NCI-H748 (cell line): ENCODE measurements at regions not wholly inside any gene's neighbourhood (a gene's known extent, or its start where the extent isn't known, plus 50 kb on each side); places are given as distances from the start of the nearest gene placed in this dataset.
"Not testable (repeated sequence)": the region's sequence is repeated elsewhere in the genome, so short reads cannot be mapped to it uniquely, and the experiment has no call there.

Source experiments
- DNase-seq: peaks from one replicate; lab custom pipeline; 2025; ENCODE audit not compliant: unreplicated experiment; lab: John Stamatoyannopoulos, UW

DNA sequence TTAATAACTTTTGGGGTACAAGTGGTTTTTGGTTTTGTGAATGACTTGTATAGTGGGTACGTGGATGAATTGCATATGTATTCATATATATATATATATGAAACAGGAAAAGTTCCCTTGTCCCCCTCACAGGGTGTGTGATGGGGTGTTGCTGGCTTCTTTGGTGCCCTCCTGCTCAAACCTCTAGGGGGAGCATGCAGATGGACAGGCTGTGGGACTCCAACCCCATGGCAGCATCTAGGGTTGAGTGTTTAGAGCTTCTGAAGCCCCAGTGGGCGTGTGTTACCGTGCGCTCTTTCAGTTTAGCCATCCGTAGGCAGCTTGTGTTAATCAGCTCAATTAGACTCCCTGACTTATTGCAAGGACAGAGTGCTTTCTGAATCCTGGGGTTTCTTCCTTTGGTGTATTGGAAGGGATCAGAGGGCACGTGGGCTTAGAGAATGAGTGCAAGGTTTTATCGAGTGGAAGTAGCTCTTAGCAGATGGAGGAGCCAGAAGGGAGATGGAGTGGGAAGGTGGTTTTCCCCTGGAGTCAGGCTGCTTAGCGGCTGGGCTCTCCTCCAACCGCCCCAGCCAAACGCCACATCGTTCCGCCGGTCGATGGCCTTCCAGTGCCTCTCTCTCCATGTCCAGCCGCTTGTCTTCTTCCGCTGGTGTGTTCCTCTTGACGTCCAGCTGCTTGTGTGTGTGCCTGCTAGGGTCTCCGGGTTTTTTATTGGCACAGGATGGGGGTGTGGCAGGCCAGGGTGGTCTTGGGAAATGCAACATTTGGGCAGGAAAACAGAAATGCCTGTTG is 674.4 kb upstream of the LCORL start:
- no peak for DNase-seq

DNA sequence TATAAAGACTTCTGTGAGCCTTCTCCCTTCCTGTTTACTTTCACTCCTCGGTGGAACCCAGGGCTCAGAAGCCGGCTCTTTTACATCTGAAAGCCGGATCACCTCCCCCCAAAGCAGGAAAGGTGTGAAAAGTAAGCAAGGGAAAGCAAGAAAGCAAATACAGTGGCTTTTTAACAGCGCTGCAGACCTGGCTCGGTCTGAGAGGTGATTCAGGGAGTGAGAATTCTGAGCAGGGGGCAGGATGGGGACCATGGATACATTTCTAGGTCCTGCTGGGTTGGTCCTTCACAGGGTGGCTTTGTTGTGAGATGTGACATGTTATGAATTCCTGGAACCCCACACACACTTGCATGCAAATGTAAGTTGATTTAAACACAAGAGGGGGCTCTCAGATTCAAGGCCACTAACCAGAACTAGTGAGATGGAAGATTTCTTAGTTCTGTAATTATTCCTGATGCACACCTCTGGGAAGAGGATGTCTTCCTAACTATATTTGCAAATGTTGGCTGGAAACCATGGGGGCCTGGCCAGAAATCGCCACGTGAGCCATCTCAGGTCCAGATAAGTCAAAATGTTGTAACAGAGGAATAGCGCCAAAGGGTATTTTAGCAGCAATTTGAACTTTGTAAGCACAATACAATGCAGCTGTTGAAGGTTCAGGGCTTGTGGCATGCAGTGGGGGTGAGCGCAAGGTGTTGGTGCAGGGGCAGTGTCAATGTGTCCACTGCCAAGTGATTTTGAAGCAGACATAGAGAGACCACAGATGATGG is 670.1 kb upstream of the LCORL start:
- DNase-seq = no peak

DNA sequence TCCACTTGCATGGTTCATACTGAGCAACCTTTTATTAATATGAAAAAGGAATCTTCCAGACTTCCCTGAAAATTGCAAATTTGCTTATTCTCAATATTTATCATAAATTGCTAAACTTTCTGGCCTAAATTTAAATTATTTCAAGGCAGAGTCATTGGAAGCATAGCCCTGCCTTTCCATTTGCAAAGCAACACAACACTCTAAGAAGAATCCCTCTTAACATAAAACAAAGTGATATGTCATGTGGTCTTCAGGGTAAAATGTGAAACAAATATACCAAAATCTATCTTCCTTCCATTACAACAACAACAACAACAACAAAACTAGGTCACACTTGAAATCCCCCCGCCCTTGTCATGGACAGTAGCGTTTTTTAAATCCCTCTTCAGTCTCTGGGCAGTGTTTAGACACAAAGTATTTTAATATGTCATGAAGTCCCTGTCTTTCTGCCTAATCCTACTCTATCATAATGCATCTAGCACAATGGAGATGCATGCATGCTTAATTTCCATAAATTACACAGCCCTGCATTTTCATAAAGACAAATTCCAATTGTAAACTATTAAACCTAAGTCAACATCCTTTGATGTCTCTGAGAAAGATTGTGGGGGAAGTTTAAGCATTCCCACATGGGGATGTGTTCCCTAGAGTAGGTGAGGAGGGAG is 668.9 kb upstream of the LCORL start:
- no peak for DNase-seq

DNA sequence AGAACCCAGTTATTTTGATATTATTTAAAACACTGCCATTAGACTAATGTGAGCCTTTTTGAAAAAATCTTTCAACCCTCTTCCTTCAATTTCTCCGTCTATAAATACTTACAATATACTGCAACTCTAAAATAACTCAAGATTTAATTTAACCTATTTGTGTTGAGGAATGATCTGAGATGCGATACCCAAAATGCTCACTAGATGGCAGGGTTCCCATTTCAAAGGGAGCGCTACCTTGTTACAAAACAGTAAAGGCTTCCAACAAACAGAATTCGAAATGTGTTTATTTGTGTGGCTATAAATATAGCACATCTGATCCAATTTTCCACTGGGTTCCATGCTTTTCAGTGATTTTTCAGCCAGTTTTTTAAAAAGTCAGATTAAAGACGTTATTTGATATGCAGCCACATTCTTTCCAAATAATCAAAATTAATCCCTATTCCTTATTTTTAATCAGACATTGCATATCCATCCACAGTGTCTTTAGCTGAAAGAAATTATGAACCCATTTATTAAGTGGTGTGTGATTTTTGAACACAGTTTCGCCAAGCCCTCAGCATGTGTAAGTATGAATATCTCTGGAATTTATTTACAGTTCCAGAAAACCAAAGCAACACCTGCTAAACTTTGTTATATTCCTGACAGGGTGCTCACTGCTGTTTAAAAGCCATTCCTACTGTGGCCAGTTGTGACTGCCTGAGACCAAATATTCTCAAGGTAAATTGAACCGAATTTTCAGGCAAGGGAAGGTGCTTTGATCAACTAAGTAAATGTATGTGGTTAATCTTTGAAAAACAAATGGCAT is 668.0 kb upstream of the LCORL start:
- peak; percentile 42 for DNase-seq

DNA sequence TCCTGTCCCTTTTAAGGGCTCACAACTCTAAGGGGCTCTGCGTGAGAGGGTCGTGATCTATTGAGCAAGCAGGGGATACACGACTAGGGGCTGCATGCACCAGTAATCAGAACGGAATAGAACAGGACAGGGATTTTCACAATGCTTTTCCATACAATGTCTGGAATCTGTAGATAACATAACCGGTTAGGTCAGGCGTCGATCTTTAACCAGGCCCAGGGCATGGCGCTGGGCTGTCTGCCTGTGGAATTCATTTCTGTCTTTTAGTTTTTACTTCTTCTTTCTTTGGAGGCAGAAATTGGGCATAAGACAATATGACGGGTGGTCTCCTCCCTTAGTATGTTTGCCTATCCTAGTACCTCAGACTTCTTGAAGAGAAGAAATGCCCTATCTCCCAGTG is 666.8 kb upstream of the LCORL start:
- not testable (repeated sequence) for DNase-seq

DNA sequence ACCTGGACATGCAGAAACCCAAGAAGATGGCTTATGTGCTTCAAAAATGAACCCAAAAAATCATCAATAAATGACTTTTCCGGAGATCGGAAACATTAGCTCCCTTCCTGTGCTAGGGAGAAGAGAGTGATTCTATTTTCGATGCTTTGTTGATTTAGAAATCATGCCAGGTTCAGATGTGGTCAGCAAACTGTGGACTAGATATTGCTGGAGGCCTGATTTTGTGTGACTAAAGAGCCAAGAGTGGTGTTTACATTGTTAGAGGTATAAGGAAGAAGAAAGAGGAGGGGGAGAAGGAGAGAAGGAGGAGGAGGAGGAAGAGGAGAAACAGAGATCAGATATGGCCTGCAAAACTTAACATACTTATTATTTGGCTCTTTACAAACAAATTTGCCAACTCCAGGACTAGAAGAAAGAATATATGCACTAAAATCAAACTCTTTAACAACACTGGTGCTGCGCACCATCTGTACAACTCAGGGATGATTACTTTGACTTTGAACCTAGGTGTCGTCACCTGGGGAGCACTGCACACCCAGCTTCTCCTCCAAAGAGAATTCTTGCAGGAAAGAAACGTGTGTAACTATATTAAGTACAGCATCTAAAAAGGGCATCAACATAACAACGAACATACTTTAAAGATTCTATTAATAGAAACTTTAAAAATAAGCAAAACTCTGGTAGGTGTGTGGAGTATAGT is 664.9 kb upstream of the LCORL start:
- no peak for DNase-seq

DNA sequence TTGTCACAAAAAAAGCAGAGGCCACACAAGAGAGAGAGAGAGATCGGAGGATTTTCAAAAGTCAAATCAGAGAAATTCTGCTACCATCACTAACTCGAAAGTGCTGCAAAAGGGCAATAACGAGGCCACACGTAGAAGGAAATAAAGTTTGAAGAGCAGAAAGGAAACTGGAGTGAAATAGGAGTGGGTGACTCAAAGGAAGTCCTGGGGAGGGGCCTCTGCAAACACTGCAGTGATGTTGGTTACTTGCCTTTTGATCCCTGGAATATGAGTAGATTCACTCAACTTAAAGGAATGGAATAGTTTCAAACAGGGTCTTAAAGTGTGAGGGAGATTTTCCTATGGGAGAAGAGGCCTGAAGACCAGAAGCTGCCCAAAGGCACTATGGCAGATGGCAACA is 663.4 kb upstream of the LCORL start:
- no peak for DNase-seq

DNA sequence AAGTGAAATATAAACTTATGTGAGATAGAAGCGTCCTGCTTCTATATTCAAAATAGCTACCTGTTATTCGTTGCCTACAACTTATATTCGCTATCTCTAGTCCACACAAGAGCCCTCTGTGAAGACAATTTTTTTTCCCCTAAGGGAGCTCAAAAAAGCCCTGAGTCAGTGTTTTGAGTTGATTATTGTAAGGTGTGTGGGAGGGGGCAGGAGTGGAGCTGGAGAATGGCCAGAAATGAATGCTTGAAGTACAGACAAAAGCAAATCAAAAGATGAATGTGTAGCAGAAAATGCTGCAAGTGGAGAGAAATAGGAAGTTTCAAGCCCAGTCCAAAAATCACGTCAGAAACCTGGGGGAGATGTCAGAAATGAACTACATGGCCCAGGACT is 655.0 kb upstream of the LCORL start:
- DNase-seq = no peak

DNA sequence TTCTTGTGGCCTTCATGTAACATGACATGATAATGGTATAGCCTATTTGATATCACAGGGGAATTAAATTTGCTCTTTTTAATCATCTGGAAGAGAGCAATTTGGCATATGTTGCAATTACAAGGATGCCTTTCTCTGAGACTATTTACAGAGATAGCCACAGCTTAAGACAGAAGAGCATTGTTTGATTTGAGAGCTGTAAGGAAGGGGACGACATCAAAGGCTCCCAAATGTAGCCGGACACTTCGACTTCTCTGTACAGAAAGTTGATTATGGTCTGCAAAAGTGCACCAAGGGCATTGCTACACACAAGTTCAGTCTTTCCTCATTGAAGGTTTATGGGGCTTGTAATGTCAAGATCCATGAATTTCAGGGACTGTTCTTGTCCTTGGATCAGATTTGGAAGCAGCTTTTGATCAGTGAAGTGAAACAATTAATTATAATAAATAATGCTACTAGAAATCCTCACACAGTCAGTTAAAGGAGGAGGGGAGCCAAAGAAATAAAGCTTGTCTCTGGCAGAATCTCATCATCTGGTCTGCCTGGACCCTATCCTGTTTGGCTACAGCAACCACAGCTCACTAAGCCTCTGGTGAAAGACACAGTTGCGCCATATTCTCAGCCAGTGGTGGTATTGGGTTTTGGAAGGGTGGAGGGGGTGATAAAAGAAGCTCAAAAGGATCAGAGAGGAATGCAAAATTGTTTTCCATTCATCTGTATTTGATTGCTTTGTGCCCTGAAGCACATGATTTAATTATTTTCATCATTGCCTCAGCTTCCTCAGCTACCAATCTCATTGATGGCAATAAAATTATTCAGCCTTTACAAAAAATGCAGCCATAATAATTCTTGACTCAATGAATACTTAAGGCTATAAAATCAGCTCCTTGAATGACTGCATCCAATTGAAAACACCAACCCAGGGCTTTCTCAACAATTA is 654.3 kb upstream of the LCORL start:
- DNase-seq = no peak

DNA sequence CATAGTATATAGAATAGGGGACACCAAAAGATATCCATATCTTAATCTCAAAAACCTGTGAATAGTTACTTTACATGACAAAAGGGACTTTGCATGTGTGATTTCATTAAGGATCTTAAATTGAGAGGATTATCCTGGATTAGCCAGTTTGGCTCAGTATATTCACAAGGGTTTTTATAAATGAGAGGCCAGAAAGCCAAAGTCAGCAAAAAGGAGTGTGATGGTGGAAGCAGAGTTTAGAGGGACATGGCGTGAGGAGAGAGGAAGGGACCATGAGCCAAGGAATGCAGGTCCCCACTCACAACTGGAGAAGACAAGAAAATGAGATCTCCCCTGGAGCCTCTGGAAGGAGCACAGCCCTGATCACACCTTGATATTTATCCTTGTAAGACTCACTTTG is 648.5 kb upstream of the LCORL start:
- DNase-seq = no peak

DNA sequence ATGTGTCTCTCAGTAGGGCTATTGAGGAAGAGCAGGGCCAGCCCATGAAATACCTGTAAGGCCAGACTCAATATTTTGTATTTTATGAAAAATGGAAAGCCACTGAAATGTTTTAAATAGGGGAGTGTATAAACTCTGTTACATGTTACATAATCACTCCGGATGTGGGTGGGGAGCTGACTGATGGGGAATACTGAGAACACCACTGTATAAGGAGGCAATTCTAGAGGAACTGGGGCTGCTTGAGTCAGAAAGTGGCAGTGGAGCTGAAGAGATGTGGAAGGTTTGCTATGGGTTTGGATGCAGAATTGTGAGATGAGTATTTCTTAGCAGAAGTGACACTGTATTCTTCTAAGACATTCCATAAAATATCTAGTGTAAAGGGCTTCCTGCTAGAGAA is 647.8 kb upstream of the LCORL start:
- DNase-seq = no peak

DNA sequence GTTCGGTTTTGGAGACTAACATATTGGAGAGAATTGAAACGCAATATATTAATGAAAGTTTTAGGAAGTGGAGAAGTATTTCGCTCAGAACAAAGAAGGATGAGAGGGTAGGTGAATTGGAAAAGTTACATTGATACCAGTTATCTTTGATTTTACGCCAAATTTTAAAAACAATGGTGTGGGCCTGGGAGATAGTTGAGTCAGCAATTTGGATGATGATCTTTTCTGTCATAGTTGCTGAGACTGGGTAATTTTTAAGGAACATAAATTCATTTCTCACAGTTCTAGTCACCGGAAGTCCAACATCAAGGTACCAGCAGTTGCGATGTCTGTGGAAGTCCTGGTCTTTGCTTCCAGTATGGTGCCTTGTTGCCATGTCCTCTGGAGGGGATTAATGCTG is 644.8 kb upstream of the LCORL start:
- no peak for DNase-seq

DNA sequence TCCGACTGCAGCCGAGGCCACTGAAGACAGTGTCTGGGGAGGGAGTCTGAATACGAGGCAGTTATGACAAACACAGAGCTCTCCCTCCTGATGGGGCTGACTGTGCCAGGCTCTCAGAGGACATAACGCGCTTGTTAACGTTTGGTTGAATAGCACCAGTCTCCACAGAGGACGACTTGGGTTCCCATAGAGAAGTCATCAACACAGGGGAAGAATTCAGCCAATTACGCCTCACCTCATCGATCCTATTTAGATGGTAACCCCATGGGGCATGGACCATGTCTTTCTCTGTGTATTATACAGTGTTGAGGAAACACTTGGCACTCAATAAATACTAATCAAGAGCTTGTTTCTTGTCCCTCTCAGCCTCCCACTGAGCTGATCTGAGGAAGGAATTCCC is 642.6 kb upstream of the LCORL start:
- no peak for DNase-seq

DNA sequence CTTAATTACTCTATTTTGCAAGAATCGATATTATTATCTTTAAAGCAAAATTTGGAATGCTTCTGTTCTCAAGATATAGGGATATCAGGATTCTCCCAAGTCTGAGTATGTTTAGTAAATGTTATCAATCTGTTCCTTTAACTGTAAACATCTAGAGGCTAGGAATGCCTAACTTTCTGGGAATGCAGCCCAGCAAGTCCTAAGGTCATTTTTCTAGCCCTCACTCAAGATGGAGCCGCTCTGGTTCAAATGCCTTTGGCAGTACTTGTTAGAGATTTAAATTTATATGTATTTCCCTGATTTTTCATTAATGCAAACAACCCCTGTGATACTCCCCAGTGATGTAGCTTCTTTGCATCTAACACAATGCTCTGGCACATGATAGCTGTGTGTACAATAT is 623.8 kb upstream of the LCORL start:
- no peak for DNase-seq

DNA sequence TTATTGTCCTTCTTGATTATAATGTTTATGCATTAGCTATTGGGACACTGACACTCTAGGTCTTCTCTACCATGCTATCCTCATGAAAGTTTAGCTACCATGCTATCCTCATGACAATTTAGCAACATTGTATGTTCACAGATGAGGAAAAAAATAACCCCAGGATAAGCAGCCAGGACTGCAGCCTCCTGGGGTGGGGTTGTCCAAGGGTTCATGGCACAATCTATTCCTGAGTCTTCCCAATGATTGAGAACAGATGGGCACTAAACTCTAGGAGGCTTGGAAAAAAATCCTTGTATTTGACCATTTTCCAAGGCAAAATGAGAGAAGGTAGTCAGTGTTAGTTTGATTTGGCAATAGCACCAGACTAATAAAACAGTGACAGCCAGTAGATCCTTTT is 619.8 kb upstream of the LCORL start:
- no peak for DNase-seq

DNA sequence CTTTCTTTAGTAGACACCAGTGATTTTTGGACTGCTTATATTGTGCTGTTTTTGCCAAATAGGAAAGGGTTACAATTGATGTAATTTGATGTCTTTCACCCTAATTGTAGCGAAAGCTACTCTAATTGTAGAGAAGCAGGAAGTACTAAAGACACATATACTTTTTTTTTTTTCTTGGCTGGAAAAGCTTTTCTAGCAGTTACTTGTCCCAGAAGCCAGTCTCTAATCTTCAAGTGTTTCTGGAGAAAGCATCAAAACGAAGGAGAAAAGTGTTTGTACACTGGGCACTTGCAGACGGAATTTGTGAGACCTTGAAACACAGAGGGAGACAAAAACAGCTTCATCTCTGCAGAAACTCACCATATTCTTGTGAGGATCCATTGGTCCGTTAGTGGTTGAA is 616.5 kb upstream of the LCORL start:
- DNase-seq = no peak

DNA sequence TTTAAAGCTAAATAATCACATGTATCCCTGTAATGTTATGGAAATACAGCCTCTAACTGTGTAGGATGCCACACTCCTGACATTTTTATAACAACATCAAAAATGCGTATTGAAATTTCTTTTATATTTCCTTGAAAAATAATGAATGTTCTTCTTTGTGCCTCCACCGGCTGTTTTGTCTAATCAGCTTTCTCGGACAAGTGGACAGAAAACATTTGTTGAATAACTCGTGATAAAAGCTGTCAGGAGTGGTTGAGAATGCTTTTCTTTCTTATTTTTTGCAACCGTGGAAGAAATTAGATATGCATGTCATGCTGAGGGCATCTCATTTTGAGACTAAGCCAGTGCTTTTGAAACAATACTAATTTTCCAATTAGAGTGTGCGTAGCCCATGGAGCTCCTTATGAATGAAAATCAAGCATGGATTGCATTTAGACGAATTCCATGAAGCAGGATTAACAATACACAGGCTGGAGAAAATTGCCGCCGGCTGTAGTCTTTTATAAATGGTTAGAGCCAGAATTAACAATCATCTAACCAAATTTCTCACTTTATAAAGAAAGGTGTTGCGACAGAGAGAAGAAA is 614.5 kb upstream of the LCORL start:
- DNase-seq = no peak

DNA sequence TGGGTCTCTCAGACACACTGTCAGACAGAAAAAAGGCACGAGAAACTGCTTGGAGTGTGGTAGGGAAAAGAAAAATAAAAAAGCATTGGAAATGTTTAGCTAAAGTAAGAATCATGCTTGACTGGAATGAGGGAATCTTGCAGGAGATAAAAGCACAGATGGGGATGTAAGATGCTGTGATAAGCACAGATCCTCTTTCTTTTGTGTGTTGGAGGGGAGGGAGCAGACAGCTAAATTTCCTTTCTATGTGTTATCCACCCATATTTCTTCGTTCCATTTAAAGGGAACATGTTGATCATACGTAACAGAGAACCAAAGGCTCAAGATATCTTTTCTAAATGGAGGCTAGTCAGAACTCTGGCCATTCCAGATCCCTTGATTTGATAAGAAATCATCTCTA is 614.0 kb upstream of the LCORL start:
- DNase-seq = no peak

DNA sequence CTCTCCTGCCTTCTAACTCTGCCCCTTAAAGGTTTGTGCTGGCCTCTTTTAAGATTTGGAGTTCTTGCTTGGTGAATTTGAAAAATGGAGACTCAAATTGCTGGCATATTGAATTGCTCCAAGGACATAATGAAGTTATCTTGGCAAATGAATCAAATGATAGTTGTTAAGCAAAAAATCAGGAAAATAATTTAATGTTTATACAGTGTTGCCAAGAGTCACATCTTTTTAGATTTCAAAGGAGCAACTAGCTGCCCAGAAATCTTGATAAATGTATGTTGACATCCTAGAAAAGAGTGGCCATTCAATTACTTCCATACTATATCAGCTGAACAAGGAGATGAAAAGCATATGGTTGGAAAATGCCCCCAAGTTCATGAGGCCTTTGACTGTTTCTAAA is 610.0 kb upstream of the LCORL start:
- DNase-seq = no peak
